Gastrocnemius medialis (tissue), 4 donors: ENCODE measurements at regions not wholly inside any gene's neighbourhood (a gene's known extent, or its start where the extent isn't known, plus 50 kb on each side); places are given as distances from the start of the nearest gene placed in this dataset.

Experiments
- ATAC-seq, 2 donors: fragments of 150-250 bp; one replicate each; pipeline ENCODE4 v1.9.1; 2016
- DNase-seq, 2 donors: peaks; one replicate each; pipeline ENCODE4 v3.0.0-alpha.2; 2019
- H3K27ac ChIP-seq, 4 donors: fragments of 200-600 bp; sonication (generic); 1 replicate in 1 of 4; 2 replicates in 3 of 4; pipeline ENCODE4 v1.5.1; 2016 to 2018; ENCODE audit warnings: mild to moderate bottlenecking in 2 of 4, moderate library complexity in 1 of 4
- H3K27me3 ChIP-seq, 3 donors: fragments of 200-600 bp; sonication (generic) in 2 of 3; 1 replicate in 1 of 3; 2 replicates in 2 of 3; pipeline versions ENCODE4 v1.5.1 to v1.6.0; 2016 to 2019; ENCODE audit warnings: mild to moderate bottlenecking in 1 of 3, moderate library complexity in 1 of 3
- H3K36me3 ChIP-seq, 2 donors: fragments of 200-600 bp; sonication (generic) in 1 of 2; one replicate each; pipeline ENCODE4 v1.5.1; 2017 to 2018
- H3K4me1 ChIP-seq, 2 donors: fragments of 200-600 bp; sonication (generic) in 1 of 2; one replicate each; pipeline ENCODE4 v1.5.1; 2016 to 2017; ENCODE audit warnings: mild to moderate bottlenecking in 2 of 2
- H3K4me3 ChIP-seq, 4 donors: fragments of 200-600 bp; sonication (generic) in 3 of 4; 1 replicate in 1 of 4; 2 replicates in 3 of 4; pipeline ENCODE4 v1.5.1; 2016 to 2019; ENCODE audit warnings: mild to moderate bottlenecking in 2 of 4
- H3K9me3 ChIP-seq, 3 donors: fragments of 200-600 bp; sonication (generic) in 2 of 3; 1 replicate in 1 of 3; 2 replicates in 2 of 3; pipeline ENCODE4 v1.5.1; 2016 to 2019
- POLR2A ChIP-seq, 2 donors: fragments of 450-650 bp; IDR thresholded peaks; one replicate each; pipeline ENCODE4 v1.6.1; 2017; ENCODE audit warnings: antibody characterized with exemption in 2 of 2, mild to moderate bottlenecking in 2 of 2, moderate library complexity in 2 of 2
- in situ Hi-C, 4 donors: fragments of 200-750 bp; cut with MboI; loops; one replicate each; pipeline versions ENCODE4 v1.15.0 to v1.8.0; 2017; ENCODE audit warnings: low sequenced_read_pairs in 4 of 4
- intact Hi-C: fragments of 100-400 bp; cut with DNase I; formaldehyde crosslinking; loops from one replicate; pipeline ENCODE4 v1.15.1; 2023; ENCODE audit warnings: low total_unique reads
- TF ChIP-seq, protein P1 (sequence below), 5 experiments: fragments of 450-650 bp in 3 of 5; fragments of 200-600 bp in 2 of 5; sonication (generic) in 2 of 5; IDR thresholded peaks in 4 of 5; conservative IDR thresholded peaks in 1 of 5; 1 replicate in 4 of 5; 2 replicates in 1 of 5; pipeline ENCODE4 v1.5.1; 2016 to 2019; ENCODE audit warnings: antibody characterized with exemption in 5 of 5, mild to moderate bottlenecking in 3 of 5, moderate library complexity in 3 of 5

GRCh38 chr10:70992436-70992835, 104.1 kb upstream of the PCBD1 start:
- DNase-seq (no peak), ATAC-seq (no peak)

DNA sequence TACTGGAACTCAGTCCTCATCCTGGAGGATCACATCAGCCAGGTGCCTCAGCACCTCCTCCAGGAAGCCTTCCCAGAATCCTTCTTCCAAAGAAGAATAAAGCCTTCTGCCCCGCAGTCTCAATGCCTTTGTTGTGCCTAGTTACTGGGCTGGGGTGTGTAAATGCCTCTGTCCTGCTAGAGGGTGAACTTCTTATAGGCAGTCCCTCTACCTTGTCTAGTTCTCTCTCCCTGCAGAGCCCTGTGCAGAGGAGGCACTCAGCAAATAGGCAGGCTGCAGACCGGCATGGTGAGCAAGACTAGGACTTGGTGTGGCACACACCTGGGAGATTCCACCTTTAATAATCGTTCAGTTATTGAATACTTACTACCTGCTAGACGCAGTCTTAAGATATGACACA, 104.7 kb upstream of the PCBD1 start:
- no peak overlapping the region for H3K27ac ChIP-seq
- intact Hi-C loops (no loop called here), in situ Hi-C loops (no loop called here)
- no peaks in the 10 kb centered on the region for H3K36me3 ChIP-seq
- DNase-seq (no peak), ATAC-seq (no peak)
- H3K4me3 ChIP-seq: no peak overlapping the region
- no peaks in the 10 kb centered on the region for H3K4me1 ChIP-seq
- no peak for TF ChIP-seq POLR2A (IDR thresholded peaks at IDR 0.05)
- TF ChIP-seq, protein P1, sequence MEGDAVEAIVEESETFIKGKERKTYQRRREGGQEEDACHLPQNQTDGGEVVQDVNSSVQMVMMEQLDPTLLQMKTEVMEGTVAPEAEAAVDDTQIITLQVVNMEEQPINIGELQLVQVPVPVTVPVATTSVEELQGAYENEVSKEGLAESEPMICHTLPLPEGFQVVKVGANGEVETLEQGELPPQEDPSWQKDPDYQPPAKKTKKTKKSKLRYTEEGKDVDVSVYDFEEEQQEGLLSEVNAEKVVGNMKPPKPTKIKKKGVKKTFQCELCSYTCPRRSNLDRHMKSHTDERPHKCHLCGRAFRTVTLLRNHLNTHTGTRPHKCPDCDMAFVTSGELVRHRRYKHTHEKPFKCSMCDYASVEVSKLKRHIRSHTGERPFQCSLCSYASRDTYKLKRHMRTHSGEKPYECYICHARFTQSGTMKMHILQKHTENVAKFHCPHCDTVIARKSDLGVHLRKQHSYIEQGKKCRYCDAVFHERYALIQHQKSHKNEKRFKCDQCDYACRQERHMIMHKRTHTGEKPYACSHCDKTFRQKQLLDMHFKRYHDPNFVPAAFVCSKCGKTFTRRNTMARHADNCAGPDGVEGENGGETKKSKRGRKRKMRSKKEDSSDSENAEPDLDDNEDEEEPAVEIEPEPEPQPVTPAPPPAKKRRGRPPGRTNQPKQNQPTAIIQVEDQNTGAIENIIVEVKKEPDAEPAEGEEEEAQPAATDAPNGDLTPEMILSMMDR (IDR thresholded peaks at IDR 0.05 in 4 of 5, conservative IDR thresholded peaks at IDR 0.05 in 1 of 5): no peak
- no peaks in the 10 kb centered on the region for H3K27me3 ChIP-seq
- no peaks in the 10 kb centered on the region for H3K9me3 ChIP-seq

More at GRCh38 chr10:70992436-70992835, 104.1 kb upstream of the PCBD1 start:
- Histone ChIP-seq H3K4me3 (no peak overlapping the region), H3K27me3 (no peaks in the 10 kb centered on the region), H3K4me1 (no peaks in the 10 kb centered on the region), H3K36me3 (no peaks in the 10 kb centered on the region), H3K9me3 (no peaks in the 10 kb centered on the region), H3K27ac (no peak overlapping the region)
- in situ Hi-C loops (no loop called here), intact Hi-C loops (no loop called here)
- TF ChIP-seq, protein P1 (IDR thresholded peaks at IDR 0.05 in 4 of 5, conservative IDR thresholded peaks at IDR 0.05 in 1 of 5): no peak
- TF ChIP-seq POLR2A (IDR thresholded peaks at IDR 0.05): no peak

- in situ Hi-C loops: no loop called here
- no peaks in the 10 kb centered on the region for H3K27me3 ChIP-seq
- intact Hi-C loops: no loop called here
- TF ChIP-seq, protein P1 (IDR thresholded peaks at IDR 0.05 in 4 of 5, conservative IDR thresholded peaks at IDR 0.05 in 1 of 5): no peak
- no peak for TF ChIP-seq POLR2A (IDR thresholded peaks at IDR 0.05)
- H3K9me3 ChIP-seq: no peaks in the 10 kb centered on the region
- H3K4me1 ChIP-seq: no peaks in the 10 kb centered on the region
- no peak for ATAC-seq
- H3K36me3 ChIP-seq: no peaks in the 10 kb centered on the region
- no peak overlapping the region for H3K27ac ChIP-seq
- DNase-seq: no peak
- H3K4me3 ChIP-seq: no peak overlapping the region
These were observed 108.2 kb upstream of the PCBD1 start for GRCh38 chr10:70996549-70996948.

GRCh38 chr10:70997236-70997635, 108.9 kb upstream of the PCBD1 start:
- TF ChIP-seq, protein P1 (IDR thresholded peaks at IDR 0.05 in 4 of 5, conservative IDR thresholded peaks at IDR 0.05 in 1 of 5): no peak
- TF ChIP-seq POLR2A (IDR thresholded peaks at IDR 0.05): no peak
- Histone ChIP-seq H3K9me3 (no peaks in the 10 kb centered on the region), H3K27me3 (no peaks in the 10 kb centered on the region), H3K27ac (no peak overlapping the region), H3K4me3 (no peak overlapping the region), H3K4me1 (no peaks in the 10 kb centered on the region), H3K36me3 (no peaks in the 10 kb centered on the region)
- ATAC-seq: no peak
- no peak for DNase-seq
- intact Hi-C loops: no loop called here
- in situ Hi-C loops: no loop called here

GRCh38 chr10:70998086-70998485, 109.7 kb upstream of the PCBD1 start:
- DNase-seq (no peak), ATAC-seq (no peak)
- Histone ChIP-seq H3K4me1 (no peaks in the 10 kb centered on the region), H3K36me3 (no peaks in the 10 kb centered on the region), H3K27me3 (no peaks in the 10 kb centered on the region), H3K4me3 (no peak overlapping the region), H3K27ac (no peak overlapping the region), H3K9me3 (no peaks in the 10 kb centered on the region)
- intact Hi-C loops: no loop called here
- TF ChIP-seq POLR2A (IDR thresholded peaks at IDR 0.05): no peak
- TF ChIP-seq, protein P1 (IDR thresholded peaks at IDR 0.05 in 4 of 5, conservative IDR thresholded peaks at IDR 0.05 in 1 of 5): no peak
- in situ Hi-C loops: no loop called here
